ENCODE measurements at regions not wholly inside any gene's neighbourhood (a gene's known extent, or its start where the extent isn't known, plus 50 kb on each side); places are given as distances from the start of the nearest gene placed in this dataset.

DNA sequence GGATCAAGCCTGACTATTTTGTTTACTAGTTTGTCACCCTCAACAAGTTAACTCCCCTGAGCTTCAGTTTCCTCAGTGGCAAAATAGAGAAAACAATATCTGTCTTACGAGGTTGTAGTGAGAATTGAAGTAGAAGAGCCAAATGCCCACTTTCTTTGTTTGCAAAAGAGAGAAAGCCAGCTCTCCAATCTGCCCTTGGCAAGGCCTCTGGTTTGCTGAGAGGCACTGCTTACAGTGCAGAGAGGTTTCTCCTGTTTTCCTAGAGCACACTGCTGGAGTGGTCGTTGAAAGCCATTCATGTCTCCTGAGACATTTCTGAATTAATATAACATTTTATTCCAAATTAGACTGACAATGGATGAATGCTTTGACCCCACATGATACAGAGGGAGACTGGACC lies 260.5 kb upstream of the IGF1R start:
- no peak for DNase-seq (ENCODE audit: low spot score)

DNA sequence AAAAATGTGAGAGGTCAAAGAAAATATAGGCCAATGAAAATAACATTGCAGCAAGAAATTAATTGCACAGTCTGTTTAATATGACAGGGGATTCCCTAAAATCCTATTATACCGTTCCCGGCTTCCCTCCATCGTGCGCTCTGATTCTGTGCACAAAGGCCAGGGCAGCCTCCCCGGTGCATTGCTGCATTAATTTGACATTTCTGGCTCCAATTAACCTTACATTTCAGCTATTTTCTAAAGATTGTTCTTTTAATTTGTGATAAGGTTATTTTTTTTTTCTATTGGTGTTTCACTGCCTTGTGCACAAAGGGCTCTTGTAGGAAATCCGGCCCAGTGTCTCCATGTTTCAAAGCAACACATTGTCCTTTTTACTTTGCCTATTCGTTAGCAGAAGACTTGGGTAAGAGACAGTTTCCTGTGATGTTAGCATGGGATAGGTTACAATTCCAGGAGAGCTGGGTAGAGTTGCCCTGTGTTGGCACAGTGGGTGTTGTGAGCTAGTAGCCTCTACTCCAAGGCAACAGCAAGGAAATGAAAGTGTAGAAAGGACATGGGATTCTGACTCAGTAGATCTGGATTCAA lies 257.3 kb upstream of the IGF1R start:
- no peak for DNase-seq (ENCODE audit: low spot score)

DNA sequence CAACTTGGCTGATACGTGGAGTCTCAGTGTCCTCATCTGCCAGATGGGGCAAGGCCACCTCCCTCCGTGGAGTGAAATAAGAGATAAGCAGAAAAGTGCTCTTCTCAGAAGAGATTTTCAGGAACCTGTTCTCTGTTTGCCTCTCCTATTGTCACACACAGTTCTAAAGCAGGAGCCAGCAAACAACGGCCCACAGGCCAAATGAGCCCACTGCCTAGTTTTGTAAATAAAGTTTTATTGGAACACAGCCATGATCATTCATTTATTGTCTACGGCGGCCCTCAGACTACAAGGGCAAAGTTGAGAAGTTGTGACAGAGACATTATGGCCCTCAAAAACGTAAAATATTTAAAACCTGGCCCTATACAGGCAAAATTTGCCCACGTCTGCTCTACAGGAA lies 256.8 kb upstream of the IGF1R start:
- DNase-seq (ENCODE audit: low spot score) = no peak

DNA sequence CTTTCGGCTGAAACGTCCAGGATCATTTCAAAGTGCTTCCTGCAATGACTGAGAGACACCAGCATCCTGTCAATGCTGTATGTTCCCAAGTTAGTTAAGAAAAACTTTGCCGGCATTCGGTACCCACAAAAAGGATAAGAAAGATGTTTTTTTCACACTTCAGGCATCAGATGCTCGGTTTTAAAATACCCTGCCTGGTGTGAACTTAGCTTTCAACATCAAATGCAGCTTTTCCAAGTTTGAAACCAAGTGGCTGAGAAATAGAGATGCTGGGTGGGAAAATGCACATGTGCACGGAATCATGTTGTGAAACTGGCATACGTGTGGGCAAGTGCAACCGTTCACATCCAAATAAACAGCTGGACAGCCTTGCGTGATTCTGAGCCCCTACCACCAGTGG lies 254.9 kb upstream of the IGF1R start:
- DNase-seq (ENCODE audit: low spot score) = no peak

DNA sequence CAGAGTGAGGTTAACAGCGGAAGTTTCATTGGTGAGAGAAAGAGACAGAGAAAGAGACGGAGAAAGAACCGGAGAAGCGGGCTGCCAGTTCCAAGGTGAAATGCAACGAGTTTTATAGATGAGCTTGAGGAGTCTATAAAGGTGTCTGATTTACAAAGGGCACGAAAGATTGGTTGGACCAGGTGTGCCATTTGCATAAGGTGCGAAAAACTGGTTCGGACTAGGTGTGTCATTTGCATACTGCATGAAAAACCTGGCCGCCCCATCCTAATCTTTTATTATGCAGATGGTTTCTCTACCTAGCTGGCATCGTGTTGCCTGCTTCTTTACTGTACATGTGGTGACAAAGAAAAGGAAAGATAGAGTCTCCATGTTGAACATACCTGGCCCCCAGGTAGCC lies 253.8 kb upstream of the IGF1R start:
- no peak for DNase-seq (ENCODE audit: low spot score)

DNA sequence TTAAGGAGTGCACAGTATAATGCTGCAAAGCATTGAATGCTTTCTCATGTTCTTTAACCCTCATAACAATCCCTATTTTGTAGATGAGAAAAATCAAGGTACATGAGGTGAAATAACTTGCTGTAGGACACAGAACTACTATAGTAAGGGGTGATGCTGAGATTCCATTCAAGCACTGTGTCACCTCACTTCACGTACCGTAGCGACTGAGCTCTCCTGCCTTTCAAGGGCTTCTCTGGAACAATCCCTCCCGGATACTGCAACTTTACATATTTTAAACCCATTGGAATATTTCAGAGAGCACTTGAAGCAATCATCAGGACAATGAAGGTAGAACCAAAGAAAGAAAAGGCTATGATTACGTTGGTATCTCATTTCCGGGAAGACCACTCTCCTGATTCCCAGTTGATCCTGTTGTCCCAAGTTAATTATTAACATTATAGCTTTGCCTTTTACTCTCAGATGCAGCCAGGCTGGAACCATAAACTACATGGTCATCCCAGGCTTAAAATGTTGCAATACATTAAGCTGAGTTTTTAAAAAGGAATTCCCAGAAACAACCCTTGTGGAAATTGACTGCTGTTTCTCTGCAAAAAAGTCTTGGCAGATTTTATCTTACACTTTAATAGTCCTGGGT lies 252.2 kb upstream of the IGF1R start:
- no peak for DNase-seq (ENCODE audit: low spot score)

DNA sequence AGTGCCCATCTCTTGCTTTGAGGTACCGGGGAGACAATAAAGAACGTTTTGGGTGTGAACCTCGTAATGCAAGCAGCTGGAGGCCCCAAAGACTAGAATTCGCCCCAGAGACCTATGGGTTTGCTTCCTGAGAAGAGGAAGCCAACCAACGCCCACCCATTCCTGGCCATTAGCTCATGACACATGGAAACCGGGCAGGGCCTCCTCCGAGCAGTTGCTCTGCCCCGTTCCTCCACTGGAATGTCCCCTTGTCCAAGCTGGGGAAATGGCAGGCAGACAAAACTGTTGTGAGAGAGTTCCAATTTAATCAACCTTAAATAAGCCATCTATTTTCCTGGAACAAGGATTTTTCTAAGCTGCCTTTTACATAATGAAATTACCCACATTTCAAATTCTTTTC lies 250.9 kb upstream of the IGF1R start:
- DNase-seq (ENCODE audit: low spot score) = no peak

DNA sequence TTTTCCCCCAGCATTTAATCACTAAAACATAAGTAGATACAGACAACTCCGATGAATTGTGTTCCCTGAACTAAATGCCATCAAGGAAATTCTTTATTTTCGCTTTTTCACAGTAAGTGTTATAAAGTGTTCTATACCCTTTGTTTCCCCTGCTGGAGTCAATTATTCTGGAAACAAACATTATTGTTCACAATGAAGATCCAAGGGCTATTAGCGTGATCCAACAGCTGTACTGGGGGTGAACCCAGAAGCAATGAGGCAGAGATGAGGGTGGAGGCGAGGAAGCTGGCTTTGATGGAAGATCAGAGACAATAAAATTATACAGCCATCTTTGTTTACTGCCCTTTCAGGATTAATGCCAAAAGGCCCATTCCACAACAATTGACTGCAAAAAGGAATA lies 250.3 kb upstream of the IGF1R start:
- DNase-seq (ENCODE audit: low spot score) = no peak

DNA sequence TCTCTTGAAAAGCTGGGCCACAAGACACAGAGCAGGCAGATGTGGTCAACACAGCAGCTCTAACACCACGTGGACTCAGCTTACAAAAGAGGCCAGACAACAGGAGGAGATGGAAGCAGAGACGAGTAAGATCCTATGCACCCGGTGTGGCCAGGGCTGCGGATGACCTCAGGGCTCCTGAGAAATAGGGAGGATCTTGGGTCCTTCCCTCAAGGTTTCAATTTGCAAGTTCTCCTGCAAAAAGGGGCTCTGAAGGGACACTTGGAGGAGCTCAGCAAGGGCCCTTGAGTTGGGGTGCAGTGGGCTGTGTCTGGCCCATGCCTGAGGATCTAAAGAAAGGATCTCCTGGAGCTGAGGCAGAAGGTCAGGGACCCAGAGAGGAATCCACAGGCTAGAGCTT lies 249.5 kb upstream of the IGF1R start:
- DNase-seq (ENCODE audit: low spot score) = no peak

DNA sequence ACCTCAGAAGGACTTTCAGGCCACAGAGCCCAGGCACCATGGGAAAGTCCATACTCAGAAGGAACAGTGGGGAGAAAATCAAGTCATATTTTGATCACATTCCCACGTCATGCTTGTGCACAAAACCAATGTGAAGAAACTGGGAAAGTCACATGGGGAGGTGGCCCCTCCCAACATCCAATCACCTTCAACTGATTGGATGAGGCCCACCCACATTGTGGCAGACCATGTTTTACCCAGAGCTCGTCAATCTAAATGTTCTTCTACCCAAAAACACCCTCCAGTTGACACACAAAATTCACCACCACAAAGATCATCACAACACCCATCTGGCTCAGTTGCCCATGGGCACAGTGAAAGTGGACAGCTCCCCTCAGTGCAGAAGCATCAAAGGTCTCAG lies 248.2 kb upstream of the IGF1R start:
- no peak for DNase-seq (ENCODE audit: low spot score)

DNA sequence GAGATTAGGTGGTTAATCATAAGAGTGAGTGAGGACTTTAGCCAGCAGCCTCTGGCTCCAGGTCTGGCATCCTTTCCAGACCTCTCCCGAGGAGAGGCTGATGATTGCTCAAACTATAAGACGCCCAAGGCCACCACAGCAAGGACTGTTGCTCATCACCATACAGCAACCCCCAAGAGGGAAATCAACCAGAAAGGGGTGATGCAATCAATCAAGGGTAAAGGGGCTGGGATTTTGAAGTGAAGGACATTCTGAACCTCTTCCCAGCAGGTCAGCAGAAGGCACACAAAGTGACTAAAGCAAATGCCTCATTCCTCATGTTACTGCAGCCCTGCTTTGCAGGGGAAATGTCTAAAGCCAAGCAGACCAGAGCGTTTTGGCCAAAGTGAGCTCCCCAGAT lies 247.3 kb upstream of the IGF1R start:
- DNase-seq (ENCODE audit: low spot score) = no peak

DNA sequence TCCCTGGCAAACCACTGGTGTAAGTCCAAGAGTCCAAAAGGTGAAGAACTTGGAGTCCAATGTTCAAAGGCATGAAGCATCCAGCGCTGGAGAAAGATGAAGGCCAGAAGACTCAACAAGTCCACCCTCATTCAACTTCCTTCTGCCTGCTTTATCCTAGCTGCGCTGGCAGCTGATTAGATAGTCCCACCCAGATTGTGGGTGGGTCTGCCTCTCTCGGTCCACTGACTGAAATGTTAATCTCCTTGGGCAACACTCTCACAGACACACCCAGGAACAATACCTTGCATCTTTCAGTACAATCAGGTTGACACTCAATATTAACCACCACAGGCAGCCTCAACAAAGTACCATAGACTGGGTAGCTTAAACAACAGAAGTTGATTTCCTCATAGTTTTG lies 245.9 kb upstream of the IGF1R start:
- DNase-seq (ENCODE audit: low spot score) = no peak

DNA sequence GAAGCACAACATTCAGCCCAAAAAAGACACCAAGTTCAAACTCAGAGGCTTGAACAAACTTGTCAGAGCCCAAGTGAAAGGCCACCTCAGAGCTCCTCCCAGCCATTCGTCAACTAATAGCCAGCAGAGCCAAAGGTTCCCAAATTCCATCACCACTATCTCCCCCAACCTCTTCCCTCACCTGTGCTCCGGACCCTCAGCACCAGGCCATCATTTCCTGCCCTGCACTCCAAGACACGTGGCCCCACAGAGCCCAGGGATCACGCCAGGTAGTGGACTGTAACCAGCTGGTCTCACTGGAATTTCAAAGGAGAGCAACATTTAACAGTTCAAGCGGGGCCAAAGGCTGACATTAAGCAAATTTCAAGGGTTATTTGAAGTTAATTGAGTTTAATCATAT lies 245.2 kb upstream of the IGF1R start:
- no peak for DNase-seq (ENCODE audit: low spot score)

DNA sequence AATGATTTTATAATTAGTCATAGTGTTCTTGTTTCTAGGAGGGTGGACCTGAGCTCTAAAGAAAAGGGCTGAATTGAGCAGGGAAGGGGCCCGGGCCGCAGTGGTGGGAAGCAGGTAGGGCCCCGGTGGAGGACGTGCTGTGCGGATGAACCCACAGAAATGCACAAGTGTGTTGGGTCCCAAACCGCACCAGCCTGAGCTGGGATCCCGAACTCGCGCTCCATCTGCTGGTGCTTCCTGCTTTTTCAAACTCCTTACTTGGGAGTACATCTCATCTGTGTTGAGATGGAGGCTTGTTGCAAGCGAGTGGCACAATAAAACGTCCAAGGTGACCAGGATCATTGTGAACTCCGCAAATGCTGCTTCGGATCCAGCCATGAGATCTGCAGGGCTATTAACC lies 244.8 kb upstream of the IGF1R start:
- DNase-seq (ENCODE audit: low spot score) = no peak

DNA sequence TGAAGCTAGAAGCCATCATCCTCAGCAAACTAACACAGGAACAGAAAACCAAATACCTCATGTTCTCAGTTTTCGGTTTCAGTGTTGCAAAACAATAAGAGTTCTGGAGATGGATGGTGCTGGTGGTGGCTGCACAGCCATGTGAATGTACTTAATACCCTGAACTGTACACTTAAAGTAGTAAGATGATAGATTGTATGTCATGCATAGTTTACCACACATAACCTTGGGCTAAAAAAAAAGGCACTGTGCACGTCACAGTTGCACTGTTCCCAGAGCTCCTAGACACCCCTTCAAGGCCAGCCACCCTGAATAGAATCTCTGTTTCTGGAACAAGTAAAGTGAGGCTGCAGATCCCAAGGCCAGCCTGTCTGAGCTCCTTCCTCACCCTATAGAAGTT lies 243.3 kb upstream of the IGF1R start:
- no peak for DNase-seq (ENCODE audit: low spot score)

DNA sequence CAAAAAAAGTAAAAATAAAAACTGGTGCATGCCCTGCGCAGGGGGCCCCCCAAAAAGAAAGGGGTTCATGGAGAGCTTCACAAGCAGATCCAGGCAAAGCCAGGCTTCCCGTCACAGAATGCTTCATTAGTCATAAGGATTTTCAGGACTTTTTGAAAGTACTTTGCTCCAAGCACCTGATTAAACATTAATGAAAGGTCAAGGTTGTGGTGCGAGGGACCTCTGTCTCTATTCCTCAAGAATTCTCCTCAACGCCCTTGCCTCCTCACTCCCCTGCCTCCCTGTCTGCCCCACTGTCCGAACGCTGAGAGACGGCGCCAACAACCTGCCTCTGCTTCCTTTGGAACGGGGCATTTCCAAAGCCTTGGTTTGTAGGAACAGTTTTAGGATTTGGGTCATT lies 240.1 kb upstream of the IGF1R start:
- no peak for DNase-seq (ENCODE audit: low spot score)

DNA sequence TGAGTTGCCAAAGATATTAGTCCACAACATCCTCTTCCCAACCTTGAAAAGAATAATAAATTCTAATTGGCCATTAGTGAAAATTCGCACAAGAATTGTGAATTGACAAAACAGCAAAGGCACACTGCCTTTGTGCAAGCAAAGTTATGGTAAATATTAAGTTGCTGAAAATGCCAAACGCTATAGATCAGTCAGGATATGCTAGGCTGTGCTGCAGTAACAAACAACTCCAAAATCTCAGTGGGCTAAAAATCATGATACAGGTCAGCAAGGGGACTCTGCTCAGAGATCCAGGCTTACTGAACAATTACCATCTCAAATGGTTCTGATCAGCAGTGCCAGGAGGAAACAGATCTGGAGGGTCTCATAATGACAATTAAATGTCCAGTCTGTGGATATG lies 238.0 kb upstream of the IGF1R start:
- no peak for DNase-seq (ENCODE audit: low spot score)

DNA sequence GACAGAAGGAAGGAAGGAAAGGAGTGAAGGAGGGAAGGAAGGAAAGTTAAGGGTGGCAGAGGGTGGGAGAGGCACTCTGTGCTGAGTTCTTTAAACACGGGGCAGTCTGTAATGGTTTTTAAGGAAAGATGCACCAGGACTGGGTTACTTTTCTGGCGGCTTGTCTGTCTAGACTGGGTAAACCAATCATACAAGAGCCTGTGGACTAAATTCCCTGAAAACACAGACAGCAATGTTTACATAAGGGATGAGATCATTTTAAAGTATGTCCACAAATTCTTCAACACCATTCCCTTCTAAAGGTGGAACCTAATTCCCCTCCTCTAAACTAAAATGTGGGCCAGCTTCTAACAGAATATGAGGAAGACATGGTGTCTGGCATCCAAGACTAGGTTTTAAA lies 235.5 kb upstream of the IGF1R start:
- no peak for DNase-seq (ENCODE audit: low spot score)

DNA sequence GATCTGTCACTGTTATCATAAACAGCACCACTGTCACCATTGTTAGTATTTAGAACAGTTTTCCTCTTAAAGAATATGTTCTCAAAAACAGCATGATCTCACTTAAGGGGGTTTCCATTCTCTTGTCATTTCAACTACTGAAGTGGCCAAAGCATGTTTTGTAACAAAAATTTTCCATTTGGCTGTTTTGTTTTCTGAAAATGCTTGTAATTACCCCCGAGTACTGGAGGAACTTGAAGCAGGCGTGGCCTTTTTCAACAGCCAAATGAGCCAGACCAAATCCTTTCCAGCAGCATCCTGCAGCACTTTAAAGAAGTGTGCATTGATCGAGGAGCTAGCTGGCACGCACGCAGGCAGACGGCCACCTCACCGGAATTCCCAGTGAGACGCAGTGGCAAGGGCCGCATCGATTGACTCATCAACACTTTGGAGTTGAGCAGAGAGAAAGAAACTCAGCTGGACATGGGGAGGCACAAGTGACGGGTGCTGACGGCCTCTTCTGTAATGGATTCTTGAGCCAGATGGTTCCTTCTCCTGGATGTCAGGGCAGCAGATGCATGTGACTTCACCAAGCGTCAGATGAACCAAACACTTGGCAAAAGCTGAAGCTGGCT lies 234.3 kb upstream of the IGF1R start:
- DNase-seq (ENCODE audit: low spot score) = no peak

DNA sequence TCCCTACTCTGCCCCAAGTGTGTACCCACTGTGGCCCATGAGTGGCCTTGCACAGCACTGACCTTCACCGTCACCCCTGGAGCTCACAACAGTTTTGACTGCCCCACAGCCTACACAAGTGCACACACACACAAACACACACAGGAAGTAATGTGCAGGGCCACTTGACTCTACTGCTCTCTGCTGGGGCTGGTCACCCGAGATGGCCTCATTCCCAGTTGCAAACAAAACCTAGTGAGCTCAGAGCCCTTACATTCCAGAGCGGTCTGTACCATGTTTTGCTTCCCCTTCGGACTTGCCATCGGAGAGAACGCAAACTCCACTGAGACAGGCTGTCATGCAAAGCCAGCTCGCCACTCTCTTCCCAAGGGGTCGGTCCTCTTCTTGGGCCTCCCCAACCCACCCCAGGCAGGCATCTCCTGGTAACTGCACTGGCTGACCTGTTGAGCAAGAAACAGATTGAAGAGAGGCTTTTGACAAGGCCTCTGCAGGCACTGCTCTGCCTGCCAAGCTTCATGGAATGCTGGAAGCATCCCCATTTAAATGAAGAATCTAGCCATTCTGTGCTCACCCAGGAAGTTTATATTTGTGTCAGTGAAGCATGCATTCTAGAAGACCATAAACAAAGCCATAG lies 232.0 kb upstream of the IGF1R start:
- DNase-seq (ENCODE audit: low spot score) = no peak

DNA sequence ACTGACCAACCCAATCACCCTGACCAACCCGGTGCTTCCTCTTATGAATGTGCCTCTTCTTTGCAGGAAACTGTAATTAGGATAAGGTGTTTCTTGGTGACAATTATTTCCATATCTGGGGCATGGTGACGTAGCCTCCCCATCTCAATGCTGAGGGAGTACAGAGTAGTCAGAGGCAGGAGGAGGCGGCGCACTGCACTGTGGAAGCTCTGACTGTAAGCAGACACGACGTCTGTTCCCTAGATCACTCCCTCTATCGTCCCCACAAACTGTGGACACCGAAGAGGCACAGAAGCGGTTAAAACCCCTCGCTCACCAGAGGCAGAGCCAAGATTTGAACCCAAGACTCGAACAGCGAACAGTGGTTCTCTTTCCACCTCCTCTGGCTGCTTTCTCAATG lies 231.0 kb upstream of the IGF1R start:
- DNase-seq (ENCODE audit: low spot score) = no peak

DNA sequence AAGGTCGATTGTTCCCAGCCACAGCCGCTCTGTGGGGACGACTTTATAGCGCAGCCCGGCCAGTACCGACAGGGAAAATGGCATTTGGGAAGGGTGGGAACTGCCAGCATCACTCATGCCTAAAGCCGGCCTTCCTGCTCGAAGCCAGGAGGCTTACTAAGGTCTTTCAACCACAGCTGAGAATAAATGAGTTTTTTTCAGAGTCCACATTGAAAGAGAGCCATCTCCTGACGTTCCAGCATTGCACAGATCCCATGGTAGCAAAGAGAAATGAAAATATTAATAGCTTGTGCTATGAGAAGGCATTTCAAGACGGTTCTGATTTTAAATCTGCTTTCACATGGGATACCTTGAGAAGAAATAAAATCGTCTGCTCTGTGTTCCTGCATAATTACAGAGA lies 230.2 kb upstream of the IGF1R start:
- DNase-seq (ENCODE audit: low spot score) = no peak

DNA sequence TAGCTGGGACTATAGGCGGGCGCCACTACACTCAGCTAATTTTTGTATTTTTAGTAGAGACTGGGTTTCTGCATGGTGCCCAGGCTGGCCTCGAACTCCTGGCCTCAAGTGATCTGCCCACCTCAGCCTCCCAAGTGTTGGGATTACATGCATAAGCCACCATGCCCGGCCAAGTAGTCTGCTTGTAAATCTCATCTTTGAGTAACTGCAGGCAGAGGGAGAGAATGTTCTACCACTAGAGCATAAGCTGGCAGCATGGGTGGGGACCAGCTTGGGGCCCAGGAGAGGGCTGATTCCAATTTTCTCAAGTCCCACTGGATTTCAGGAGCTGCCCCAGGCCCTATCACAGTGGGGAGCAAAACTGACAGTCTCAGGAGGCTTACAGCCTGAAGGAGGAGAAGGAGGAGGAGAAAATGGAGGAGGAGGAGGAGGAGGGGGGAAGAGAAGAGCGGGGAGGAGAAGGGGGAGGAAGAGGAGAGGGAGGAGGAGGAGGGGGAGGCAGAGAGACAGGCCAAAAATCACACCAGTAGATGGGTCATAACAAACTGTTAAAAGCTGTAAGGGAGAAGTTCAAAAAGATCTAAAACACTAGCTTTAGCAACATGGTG lies 229.1 kb upstream of the IGF1R start:
- DNase-seq (ENCODE audit: low spot score) = no peak

Measured in AG08395 (cell line).